Gastroesophageal sphincter (tissue), 3 donors: ENCODE measurements at regions not wholly inside any gene's neighbourhood (a gene's known extent, or its start where the extent isn't known, plus 50 kb on each side); places are given as distances from the start of the nearest gene placed in this dataset.

ENCODE experiments used
- EP300 ChIP-seq: sonication (generic); formaldehyde crosslinking; IDR thresholded peaks from one replicate; pipeline ENCODE4 v1.6.1; 2017; ENCODE audit warnings: antibody characterized with exemption, mild to moderate bottlenecking
- POLR2A ChIP-seq, 2 donors: fragments of 450-650 bp; IDR thresholded peaks; one replicate each; pipeline ENCODE4 v1.6.1; 2017; ENCODE audit warnings: antibody characterized with exemption in 2 of 2, mild to moderate bottlenecking in 2 of 2, moderate library complexity in 1 of 2
- POLR2AphosphoS5 ChIP-seq: sonication (generic); formaldehyde crosslinking; IDR thresholded peaks from one replicate; pipeline ENCODE4 v1.6.1; 2017; ENCODE audit warnings: antibody characterized with exemption
- TF ChIP-seq, protein P1 (sequence below), 4 experiments: fragments of 200-600 bp in 2 of 4; fragments of 450-650 bp in 2 of 4; sonication (generic) in 1 of 4; IDR thresholded peaks; one replicate each; pipeline ENCODE4 v1.5.1; 2017 to 2019; ENCODE audit warnings: antibody characterized with exemption in 4 of 4, mild to moderate bottlenecking in 2 of 4, moderate library complexity in 2 of 4

DNA sequence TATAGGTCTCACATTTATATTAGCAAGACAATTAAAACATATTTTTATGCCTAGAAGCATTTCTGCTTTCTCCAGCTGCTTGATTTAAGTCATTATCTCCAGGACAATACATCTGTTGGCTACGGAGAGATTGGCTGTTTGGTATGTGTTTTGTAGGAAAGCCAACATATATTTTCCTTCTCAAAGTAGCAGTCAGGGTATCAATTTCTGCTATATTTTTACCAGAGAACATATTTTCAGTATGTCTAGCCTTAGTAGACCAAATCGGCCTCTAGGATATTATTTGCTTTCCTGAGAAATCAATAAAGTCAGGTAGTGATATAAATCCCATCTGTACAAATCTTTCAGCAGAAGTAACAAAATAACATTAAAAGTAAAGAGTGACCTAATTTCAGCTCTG lies 150.0 kb upstream of the COL3A1 start:
- TF ChIP-seq POLR2A (IDR thresholded peaks at IDR 0.05) (no peak), POLR2AphosphoS5 (no peak), EP300 (no peak)
- TF ChIP-seq, protein P1, sequence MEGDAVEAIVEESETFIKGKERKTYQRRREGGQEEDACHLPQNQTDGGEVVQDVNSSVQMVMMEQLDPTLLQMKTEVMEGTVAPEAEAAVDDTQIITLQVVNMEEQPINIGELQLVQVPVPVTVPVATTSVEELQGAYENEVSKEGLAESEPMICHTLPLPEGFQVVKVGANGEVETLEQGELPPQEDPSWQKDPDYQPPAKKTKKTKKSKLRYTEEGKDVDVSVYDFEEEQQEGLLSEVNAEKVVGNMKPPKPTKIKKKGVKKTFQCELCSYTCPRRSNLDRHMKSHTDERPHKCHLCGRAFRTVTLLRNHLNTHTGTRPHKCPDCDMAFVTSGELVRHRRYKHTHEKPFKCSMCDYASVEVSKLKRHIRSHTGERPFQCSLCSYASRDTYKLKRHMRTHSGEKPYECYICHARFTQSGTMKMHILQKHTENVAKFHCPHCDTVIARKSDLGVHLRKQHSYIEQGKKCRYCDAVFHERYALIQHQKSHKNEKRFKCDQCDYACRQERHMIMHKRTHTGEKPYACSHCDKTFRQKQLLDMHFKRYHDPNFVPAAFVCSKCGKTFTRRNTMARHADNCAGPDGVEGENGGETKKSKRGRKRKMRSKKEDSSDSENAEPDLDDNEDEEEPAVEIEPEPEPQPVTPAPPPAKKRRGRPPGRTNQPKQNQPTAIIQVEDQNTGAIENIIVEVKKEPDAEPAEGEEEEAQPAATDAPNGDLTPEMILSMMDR (IDR thresholded peaks at IDR 0.05): no peak
